ENCODE measurements at regions not wholly inside any gene's neighbourhood (a gene's known extent, or its start where the extent isn't known, plus 50 kb on each side); places are given as distances from the start of the nearest gene placed in this dataset.

DNA sequence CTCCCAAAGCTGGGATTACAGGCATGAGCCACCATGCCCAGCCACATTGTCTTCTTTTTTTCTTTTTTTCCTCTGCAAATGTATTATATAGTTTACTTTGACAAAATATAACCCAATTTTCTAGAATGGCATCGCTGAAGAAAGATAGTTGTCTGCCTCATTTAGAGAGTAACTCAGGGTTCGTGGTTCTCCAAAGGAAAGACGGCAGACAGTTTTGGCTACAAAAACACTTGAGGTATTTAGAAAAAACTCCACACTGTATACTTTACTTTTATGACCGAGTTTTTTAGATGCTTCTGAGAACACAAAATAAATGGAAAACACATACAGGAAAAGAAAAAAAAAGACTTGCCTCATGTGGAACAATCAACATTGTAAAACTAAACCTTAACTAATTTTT lies 369.1 kb upstream of the ATP2B1 start:
- Histone ChIP-seq H2BK12ac (ENCODE audit: insufficient read length, low read depth, low read length) (no peak overlapping the region), H4K5ac (ENCODE audit: insufficient read length, low read depth, low read length) (no peak overlapping the region), H3K27ac (ENCODE audit: insufficient read length, low read depth, low read length) (no peak overlapping the region), H3K4me1 (ENCODE audit: insufficient read depth, low read length) (no peaks in the 10 kb centered on the region), H3T11ph (ENCODE audit: low read length) (no peak overlapping the region), H3K79me2 (ENCODE audit: insufficient read depth, low read length) (no peaks in the 10 kb centered on the region), H4K91ac (ENCODE audit: insufficient read length, low read depth, low read length) (no peak overlapping the region), H2BK5ac (ENCODE audit: insufficient read length, low read length) (no peak overlapping the region), H2AK5ac (ENCODE audit: insufficient read length, low read length) (no peak overlapping the region), H3K9ac (ENCODE audit: extremely low read depth, insufficient read length, low read length) (no peak overlapping the region), H3K4me2 (ENCODE audit: insufficient read depth, insufficient read length, low read length) (no peak overlapping the region), H3K14ac (ENCODE audit: insufficient read depth, low read length) (no peak overlapping the region), H2BK120ac (ENCODE audit: low read depth, low read length, poor library complexity, severe bottlenecking) (no peak overlapping the region), H4K8ac (replicated peaks; ENCODE audit: insufficient read length, low read depth, low read length) (no peak overlapping the region), H4K20me1 (ENCODE audit: control insufficient read depth, insufficient read depth, insufficient read length) (no peaks in the 10 kb centered on the region), H3K18ac (ENCODE audit: insufficient read length, low read depth, low read length) (no peak overlapping the region), H3K56ac (ENCODE audit: insufficient read length, low read depth, low read length) (no peak overlapping the region), H3K79me1 (ENCODE audit: insufficient read depth, low read depth, low read length, poor library complexity, severe bottlenecking) (no peaks in the 10 kb centered on the region), H3K9me3 (ENCODE audit: control insufficient read depth, low read depth, low read length) (no peaks in the 10 kb centered on the region), H2BK15ac (ENCODE audit: low read depth, low read length) (no peak overlapping the region), H3K4ac (ENCODE audit: low read depth, low read length) (no peak overlapping the region), H3K27me3 (ENCODE audit: insufficient read depth, low read length) (no peaks in the 10 kb centered on the region), H2BK20ac (ENCODE audit: low read depth, low read length, poor library complexity, severe bottlenecking) (no peak overlapping the region), H3K23me2 (ENCODE audit: insufficient read length, low read depth, low read length, poor library complexity, severe bottlenecking) (no peaks in the 10 kb centered on the region), H3K23ac (ENCODE audit: insufficient read length, low read depth, low read length) (no peak overlapping the region), H2AFZ (ENCODE audit: low read length) (no peak overlapping the region)
- TF ChIP-seq, protein P1, sequence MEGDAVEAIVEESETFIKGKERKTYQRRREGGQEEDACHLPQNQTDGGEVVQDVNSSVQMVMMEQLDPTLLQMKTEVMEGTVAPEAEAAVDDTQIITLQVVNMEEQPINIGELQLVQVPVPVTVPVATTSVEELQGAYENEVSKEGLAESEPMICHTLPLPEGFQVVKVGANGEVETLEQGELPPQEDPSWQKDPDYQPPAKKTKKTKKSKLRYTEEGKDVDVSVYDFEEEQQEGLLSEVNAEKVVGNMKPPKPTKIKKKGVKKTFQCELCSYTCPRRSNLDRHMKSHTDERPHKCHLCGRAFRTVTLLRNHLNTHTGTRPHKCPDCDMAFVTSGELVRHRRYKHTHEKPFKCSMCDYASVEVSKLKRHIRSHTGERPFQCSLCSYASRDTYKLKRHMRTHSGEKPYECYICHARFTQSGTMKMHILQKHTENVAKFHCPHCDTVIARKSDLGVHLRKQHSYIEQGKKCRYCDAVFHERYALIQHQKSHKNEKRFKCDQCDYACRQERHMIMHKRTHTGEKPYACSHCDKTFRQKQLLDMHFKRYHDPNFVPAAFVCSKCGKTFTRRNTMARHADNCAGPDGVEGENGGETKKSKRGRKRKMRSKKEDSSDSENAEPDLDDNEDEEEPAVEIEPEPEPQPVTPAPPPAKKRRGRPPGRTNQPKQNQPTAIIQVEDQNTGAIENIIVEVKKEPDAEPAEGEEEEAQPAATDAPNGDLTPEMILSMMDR (conservative IDR thresholded peaks at IDR 0.05) = no peak
- Mint-ChIP-seq H3K27ac (no peak overlapping the region), H3K4me1 (peaks cover 3 to 4% of the 10 kb centered on the region in 2 experiments; a peak in 3 of 4 replicates), H3K9me3 (no peaks in the 10 kb centered on the region), H3K36me3 (ENCODE audit: insufficient read depth in 1 of 3, low read depth in 3 of 3) (no peaks in the 10 kb centered on the region), H3K4me3 (no peak overlapping the region), H3K27me3 (ENCODE audit: low read depth) (no peaks in the 10 kb centered on the region; the same call in 1 of the 2 replicates)
- no peak for DNase-seq
- no CpG with 5 or more reads among the region's 4 CpGs for WGBS (ENCODE audit: extremely low coverage, insufficient read length, low lambda C conversion rate)

Measured in H9 (cell line).